ENCODE measurements at regions not wholly inside any gene's neighbourhood (a gene's known extent, or its start where the extent isn't known, plus 50 kb on each side); places are given as distances from the start of the nearest gene placed in this dataset.

GRCh38 chr11:7851391-7851790 lies 54.6 kb upstream of the OR5P2 start:
- CTCF ChIA-PET, result no interaction called here
- intact Hi-C loops (cut with micrococcal nuclease; ENCODE audit: unreplicated experiment), result no loop called here
- TF ChIP-seq EZH2 (IDR thresholded peaks at IDR 0.05; ENCODE audit: borderline replicate concordance, low read depth, low read length, poor library complexity, severe bottlenecking), result no peak
- no peak for TF ChIP-seq CTCF (conservative IDR thresholded peaks at IDR 0.05; ENCODE audit: low read depth, low read length)
- POLR2A ChIA-PET (ENCODE audit: low non-redundant PET), result no interaction called here
- BruUV-seq (replicated peaks), result no TSS peak
- no peak for DNase-seq (ENCODE audit: low spot score)
- Histone ChIP-seq H3K9me3 (ENCODE audit: low read depth, low read length, poor library complexity, severe bottlenecking) (no peaks in the 10 kb centered on the region), H3K36me3 (ENCODE audit: insufficient read depth, low read length, poor library complexity, severe bottlenecking) (no peaks in the 10 kb centered on the region), H3K4me3 (ENCODE audit: low read depth, low read length, poor library complexity, severe bottlenecking) (no peak overlapping the region), H3K27me3 (replicated peaks; ENCODE audit: insufficient read depth, low read depth, low read length, poor library complexity) (peaks cover 3% of the 10 kb centered on the region), H3K27ac (ENCODE audit: low read depth, low read length, poor library complexity, severe bottlenecking) (no peak overlapping the region), H3K4me1 (ENCODE audit: insufficient read depth, low read length, poor library complexity, severe bottlenecking) (no peaks in the 10 kb centered on the region)

GRCh38 chr11:7849018-7849417 lies 52.3 kb upstream of the OR5P2 start:
- no TSS peak for BruUV-seq (replicated peaks)
- H3K9me3 ChIP-seq (ENCODE audit: low read depth, low read length, poor library complexity, severe bottlenecking), result no peaks in the 10 kb centered on the region
- no peaks in the 10 kb centered on the region for H3K4me1 ChIP-seq (ENCODE audit: insufficient read depth, low read length, poor library complexity, severe bottlenecking)
- H3K27ac ChIP-seq (ENCODE audit: low read depth, low read length, poor library complexity, severe bottlenecking), result no peak overlapping the region
- no peak overlapping the region for H3K4me3 ChIP-seq (ENCODE audit: low read depth, low read length, poor library complexity, severe bottlenecking)
- intact Hi-C loops (cut with micrococcal nuclease; ENCODE audit: unreplicated experiment), result no loop called here
- H3K27me3 ChIP-seq (replicated peaks; ENCODE audit: insufficient read depth, low read depth, low read length, poor library complexity), result peaks cover 3% of the 10 kb centered on the region
- TF ChIP-seq CTCF (conservative IDR thresholded peaks at IDR 0.05; ENCODE audit: low read depth, low read length) (no peak), EZH2 (IDR thresholded peaks at IDR 0.05; ENCODE audit: borderline replicate concordance, low read depth, low read length, poor library complexity, severe bottlenecking) (no peak)
- H3K36me3 ChIP-seq (ENCODE audit: insufficient read depth, low read length, poor library complexity, severe bottlenecking), result no peaks in the 10 kb centered on the region
- DNase-seq (ENCODE audit: low spot score), result no peak
- ChIA-PET CTCF (interaction anchor here (0.5 kb wide), 1 partner anchor 106 kb away, joined by 3 read pairs; no protein-coding TSS in a partner anchor), POLR2A (ENCODE audit: low non-redundant PET) (no interaction called here)

Measured in A673 (cell line).